ENCODE measurements at regions not wholly inside any gene's neighbourhood (a gene's known extent, or its start where the extent isn't known, plus 50 kb on each side); places are given as distances from the start of the nearest gene placed in this dataset.

DNA sequence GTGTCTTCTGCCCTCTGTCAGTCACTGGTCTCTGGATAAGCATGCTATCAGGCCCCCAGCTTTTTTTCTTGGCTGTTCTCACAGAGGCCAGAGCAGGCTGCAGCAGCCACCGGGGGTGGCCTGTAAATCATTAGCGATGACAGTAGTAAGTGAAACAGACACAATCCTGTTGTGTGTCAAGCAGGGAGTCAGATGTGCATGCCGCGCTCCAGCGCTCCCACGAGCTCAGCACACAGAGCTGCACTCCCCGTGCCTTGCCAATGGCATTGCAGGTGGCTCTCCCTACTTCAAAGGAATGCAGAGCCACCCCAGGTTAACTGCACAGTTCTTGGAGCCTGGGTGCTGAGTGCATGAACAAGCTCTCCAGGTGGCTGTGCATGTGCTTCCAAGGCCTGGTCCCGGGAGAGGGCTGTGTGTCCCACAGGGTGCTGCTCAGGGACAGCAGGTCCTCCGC is 226.1 kb downstream of the GLRX3 start:
- TF ChIP-seq POLR2A (IDR thresholded peaks at IDR 0.05) (no peak), POLR2AphosphoS5 (IDR thresholded peaks at IDR 0.05) (no peak)
- TF ChIP-seq, protein P1, sequence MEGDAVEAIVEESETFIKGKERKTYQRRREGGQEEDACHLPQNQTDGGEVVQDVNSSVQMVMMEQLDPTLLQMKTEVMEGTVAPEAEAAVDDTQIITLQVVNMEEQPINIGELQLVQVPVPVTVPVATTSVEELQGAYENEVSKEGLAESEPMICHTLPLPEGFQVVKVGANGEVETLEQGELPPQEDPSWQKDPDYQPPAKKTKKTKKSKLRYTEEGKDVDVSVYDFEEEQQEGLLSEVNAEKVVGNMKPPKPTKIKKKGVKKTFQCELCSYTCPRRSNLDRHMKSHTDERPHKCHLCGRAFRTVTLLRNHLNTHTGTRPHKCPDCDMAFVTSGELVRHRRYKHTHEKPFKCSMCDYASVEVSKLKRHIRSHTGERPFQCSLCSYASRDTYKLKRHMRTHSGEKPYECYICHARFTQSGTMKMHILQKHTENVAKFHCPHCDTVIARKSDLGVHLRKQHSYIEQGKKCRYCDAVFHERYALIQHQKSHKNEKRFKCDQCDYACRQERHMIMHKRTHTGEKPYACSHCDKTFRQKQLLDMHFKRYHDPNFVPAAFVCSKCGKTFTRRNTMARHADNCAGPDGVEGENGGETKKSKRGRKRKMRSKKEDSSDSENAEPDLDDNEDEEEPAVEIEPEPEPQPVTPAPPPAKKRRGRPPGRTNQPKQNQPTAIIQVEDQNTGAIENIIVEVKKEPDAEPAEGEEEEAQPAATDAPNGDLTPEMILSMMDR (IDR thresholded peaks at IDR 0.05), result no peak
